WI38 (cell line): ENCODE measurements at regions not wholly inside any gene's neighbourhood (a gene's known extent, or its start where the extent isn't known, plus 50 kb on each side); places are given as distances from the start of the nearest gene placed in this dataset.

Experiments
- H3K4me3 ChIP-seq: 2 replicates; pipeline ENCODE4 v1.5.1; 2011; ENCODE audit warnings: low read depth, mild to moderate bottlenecking, control low read depth, low read length
- CTCF ChIP-seq: IDR thresholded peaks from 2 replicates; pipeline ENCODE4 v1.5.1; 2012; ENCODE audit warnings: low read depth, mild to moderate bottlenecking, control low read depth, low read length

GRCh38 chr11:115078461-115079438, 400.4 kb downstream of the NXPE2 start:
- H3K4me3 ChIP-seq, result no peak overlapping the region
- no peak for TF ChIP-seq CTCF

DNA sequence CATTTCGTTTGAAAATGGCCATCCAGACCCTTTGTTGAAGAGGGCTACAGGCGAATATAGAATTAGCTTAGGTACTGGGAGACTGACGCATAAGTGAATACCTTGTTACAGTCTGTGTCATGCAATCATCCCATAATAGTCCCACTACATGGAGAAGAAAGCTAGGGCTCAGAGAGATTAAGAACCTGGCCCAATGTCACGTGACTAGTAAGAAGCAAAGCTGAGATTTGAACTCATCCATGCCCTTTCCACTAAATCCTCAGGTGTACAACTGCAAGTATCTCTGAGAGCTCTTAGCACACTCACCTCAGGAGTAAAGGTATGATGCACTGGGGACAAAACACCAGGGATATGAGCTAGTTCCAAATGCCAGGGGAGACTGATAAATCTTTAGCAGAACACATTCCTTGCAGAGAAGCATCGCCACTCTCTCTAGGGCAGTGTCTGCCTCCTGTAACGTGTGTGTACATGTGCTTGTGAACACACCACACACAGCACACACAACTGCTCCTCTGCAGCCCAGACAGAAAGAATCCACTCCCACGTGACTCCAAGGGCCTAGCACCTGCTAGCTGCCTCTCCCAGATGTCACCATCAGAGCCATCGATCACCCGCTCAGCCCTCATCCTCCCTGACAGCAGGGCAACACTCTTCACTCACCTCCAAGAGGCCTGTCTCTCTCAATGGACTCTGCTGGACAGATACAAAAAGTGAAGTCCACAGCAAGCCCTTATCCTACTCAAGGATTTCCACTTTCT, 402.8 kb downstream of the NXPE2 start:
- no peak overlapping the region for H3K4me3 ChIP-seq
- no peak for TF ChIP-seq CTCF

- no peak for TF ChIP-seq CTCF
- no peak overlapping the region for H3K4me3 ChIP-seq
These were observed 403.6 kb downstream of the NXPE2 start for GRCh38 chr11:115081972-115082371.

DNA sequence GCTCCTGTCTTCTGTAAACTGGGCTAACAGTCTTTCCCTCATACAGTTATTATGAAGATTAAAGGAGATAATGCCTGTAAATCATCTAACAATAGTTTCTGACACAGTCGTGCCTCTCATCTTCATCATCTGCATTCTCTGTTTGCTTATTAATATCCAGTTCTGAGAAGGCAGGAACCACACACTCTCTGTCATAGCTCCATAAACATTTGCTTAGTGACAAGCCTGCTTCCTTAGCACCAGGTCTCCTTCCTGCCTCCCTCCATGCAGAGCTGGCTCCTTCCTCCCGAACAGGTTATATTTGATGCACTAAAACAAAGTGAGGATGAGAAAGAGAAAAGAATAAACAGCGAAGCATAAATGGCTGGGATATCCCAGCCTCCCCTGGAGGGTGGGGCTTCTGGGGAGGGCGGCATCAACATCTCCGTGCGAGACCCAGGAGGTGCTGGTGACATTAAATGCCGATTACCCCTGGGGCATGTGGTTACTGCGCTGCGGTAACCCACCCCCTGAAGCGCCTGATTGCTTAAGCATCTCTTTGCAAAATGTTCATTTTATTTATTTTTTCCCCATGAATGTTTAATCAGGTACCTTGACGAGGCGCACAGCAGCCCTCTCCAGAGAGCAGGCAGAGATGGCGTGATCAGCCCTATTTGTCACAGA, 404.9 kb downstream of the NXPE2 start:
- TF ChIP-seq CTCF, result no peak

GRCh38 chr11:115084231-115084630, 405.9 kb downstream of the NXPE2 start:
- H3K4me3 ChIP-seq, result no peak overlapping the region
- TF ChIP-seq CTCF, result no peak

More for the DNA sequence above, 404.9 kb downstream of the NXPE2 start:
- H3K4me3 ChIP-seq, result no peak overlapping the region

DNA sequence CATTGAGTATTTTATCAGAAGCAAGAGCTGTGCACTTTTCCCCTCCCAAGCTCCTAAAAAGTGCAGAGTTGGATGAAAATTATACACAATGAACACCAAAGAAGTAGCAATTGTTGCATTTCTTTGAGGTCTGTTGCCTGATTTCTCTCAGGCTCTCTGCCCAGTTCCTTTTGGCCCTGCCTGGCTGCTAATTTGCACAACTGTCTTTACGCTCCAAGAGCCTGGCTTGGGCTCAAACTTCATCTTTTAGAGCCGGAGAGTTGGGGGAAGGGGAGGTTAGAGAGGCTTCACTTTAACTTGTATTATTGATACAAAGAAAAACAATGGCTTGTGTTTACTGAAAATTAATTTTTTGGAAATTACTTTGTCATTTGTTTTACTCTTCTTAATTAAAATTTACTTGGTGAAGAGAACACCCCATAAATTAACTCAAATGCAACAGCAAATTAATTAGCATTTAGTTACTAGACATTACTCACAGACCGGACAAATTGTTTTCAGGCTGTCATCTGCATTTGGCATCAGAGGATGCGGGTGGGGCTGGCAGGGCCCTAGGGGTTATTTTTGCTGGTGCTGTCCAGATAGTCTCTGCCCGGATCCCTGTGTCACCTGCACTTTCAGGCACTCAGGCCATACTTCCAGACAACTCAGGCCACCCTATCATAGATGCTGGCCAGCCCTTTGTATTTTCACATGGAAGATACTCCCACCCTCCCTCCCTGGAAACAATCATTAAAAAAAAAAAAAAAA, 407.3 kb downstream of the NXPE2 start:
- no peak for TF ChIP-seq CTCF
- no peak overlapping the region for H3K4me3 ChIP-seq
